ENCODE measurements at regions not wholly inside any gene's neighbourhood (a gene's known extent, or its start where the extent isn't known, plus 50 kb on each side); places are given as distances from the start of the nearest gene placed in this dataset.

- Mint-ChIP-seq H3K9me3 (peaks cover 1 to 11% (median 4%) of the 10 kb centered on the region in 3 donors), H3K4me1 (no peaks in the 10 kb centered on the region), H3K36me3 (peaks cover 3% of the 10 kb centered on the region), H3K27me3 (no peaks in the 10 kb centered on the region), H3K4me3 (no peak overlapping the region), H3K27ac (no peak overlapping the region)
Measured at GRCh38 chr11:133739481-133739880, 105.8 kb downstream of the SPATA19 start.

DNA sequence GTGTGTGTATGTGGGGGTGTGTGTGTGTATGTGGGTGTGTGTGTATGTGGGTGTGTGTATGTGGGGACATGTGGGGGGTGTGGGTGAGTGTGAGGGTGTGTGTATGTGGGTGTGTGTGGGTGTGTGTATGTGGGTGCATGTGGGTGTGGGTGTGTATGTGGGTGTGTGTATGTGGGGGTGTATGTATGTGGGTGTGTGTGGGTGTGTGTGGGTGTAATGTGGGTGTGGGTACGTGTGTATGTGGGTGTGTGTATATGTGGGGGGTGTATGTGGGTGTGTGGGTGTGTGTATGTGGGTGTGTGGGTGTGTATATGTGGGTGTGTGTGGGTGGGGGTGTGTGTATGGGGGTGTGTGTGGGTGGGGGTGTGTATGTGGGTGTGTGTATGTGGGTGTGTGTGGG lies 106.7 kb downstream of the SPATA19 start:
- no peaks in the 10 kb centered on the region for H3K4me1 Mint-ChIP-seq
- peaks cover 3% of the 10 kb centered on the region for H3K36me3 Mint-ChIP-seq
- H3K27ac Mint-ChIP-seq: no peak overlapping the region
- H3K4me3 Mint-ChIP-seq: no peak overlapping the region
- H3K9me3 Mint-ChIP-seq: peaks cover 1 to 11% (median 4%) of the 10 kb centered on the region in 3 donors
- no peaks in the 10 kb centered on the region for H3K27me3 Mint-ChIP-seq

DNA sequence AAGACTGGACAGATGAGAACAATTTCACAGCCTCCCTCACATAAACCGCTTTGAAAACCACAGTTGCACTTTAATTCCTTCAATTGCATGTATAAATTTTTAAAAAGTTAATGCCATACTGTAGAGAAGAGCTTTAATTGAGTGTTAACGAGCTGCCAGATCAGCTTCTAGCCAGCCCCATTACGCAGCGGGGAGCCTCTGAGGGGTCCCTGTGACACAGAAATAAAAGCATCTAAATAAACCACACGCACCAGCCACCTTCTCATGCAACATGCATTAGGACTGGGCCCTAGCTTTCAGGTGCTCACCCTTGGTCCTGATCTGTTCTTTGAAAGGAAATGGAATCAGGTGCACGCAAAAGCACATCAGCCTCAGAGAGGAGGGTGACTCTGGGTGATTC lies 111.7 kb downstream of the SPATA19 start:
- Mint-ChIP-seq H3K4me3 (no peak overlapping the region), H3K36me3 (peaks cover 3% of the 10 kb centered on the region), H3K27ac (no peak overlapping the region), H3K27me3 (peaks cover 2% of the 10 kb centered on the region), H3K9me3 (peaks cover 0 to 7% (median 0%) of the 10 kb centered on the region in 3 donors), H3K4me1 (no peaks in the 10 kb centered on the region)

- Mint-ChIP-seq H3K27me3 (peaks cover 2% of the 10 kb centered on the region), H3K36me3 (peaks cover 3% of the 10 kb centered on the region), H3K27ac (no peak overlapping the region), H3K4me3 (no peak overlapping the region), H3K4me1 (no peaks in the 10 kb centered on the region), H3K9me3 (peaks cover 0 to 7% (median 0%) of the 10 kb centered on the region in 3 donors)
Measured at GRCh38 chr11:133732109-133732674, 113.1 kb downstream of the SPATA19 start.

DNA sequence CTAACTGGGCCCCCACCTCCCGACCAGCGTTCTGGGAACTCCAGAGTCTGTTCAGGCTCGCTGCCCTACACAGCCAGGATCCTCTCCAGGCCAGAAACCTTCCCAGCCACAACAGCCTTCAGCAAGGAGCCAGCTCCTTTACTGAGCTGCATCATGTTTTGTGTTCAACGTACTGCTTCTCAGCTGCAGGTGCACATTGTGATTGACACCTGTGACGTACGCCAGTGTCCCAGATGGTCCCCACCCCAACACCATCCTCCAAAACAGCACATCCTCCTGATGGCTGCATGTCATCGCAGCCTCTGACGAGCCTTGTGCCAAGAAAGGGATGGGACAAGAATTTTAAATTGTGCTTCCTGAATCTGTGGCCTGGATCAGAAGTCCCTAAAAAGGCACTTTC lies 117.5 kb downstream of the SPATA19 start:
- Mint-ChIP-seq H3K4me1 (no peaks in the 10 kb centered on the region), H3K4me3 (no peak overlapping the region)

GRCh38 chr11:133726542-133726941 lies 118.8 kb downstream of the SPATA19 start:
- H3K27ac Mint-ChIP-seq: no peak overlapping the region
- no peaks in the 10 kb centered on the region for H3K4me1 Mint-ChIP-seq
- no peaks in the 10 kb centered on the region for H3K27me3 Mint-ChIP-seq
- no peak overlapping the region for H3K4me3 Mint-ChIP-seq
- no peaks in the 10 kb centered on the region for H3K36me3 Mint-ChIP-seq
- peaks cover 0 to 4% (median 4%) of the 10 kb centered on the region in 3 donors for H3K9me3 Mint-ChIP-seq

More for the DNA sequence above, 117.5 kb downstream of the SPATA19 start:
- peaks cover 0 to 4% (median 4%) of the 10 kb centered on the region in 3 donors for H3K9me3 Mint-ChIP-seq
- H3K36me3 Mint-ChIP-seq: no peaks in the 10 kb centered on the region
- no peaks in the 10 kb centered on the region for H3K27me3 Mint-ChIP-seq
- no peak overlapping the region for H3K27ac Mint-ChIP-seq

- H3K27me3 Mint-ChIP-seq: peaks cover under 1% of the 10 kb centered on the region
- H3K36me3 Mint-ChIP-seq: no peaks in the 10 kb centered on the region
- H3K4me3 Mint-ChIP-seq: no peak overlapping the region
- H3K27ac Mint-ChIP-seq: no peak overlapping the region
- peaks cover 0 to 4% (median 4%) of the 10 kb centered on the region in 3 donors for H3K9me3 Mint-ChIP-seq
- no peaks in the 10 kb centered on the region for H3K4me1 Mint-ChIP-seq
Measured at GRCh38 chr11:133724116-133724515, 121.2 kb downstream of the SPATA19 start.

GRCh38 chr11:133723056-133723455 lies 122.3 kb downstream of the SPATA19 start:
- Mint-ChIP-seq H3K4me3 (no peak overlapping the region), H3K27me3 (peaks cover 5% of the 10 kb centered on the region), H3K27ac (no peak overlapping the region), H3K36me3 (no peaks in the 10 kb centered on the region), H3K4me1 (no peaks in the 10 kb centered on the region), H3K9me3 (peaks cover 0 to 4% (median 4%) of the 10 kb centered on the region in 3 donors)

DNA sequence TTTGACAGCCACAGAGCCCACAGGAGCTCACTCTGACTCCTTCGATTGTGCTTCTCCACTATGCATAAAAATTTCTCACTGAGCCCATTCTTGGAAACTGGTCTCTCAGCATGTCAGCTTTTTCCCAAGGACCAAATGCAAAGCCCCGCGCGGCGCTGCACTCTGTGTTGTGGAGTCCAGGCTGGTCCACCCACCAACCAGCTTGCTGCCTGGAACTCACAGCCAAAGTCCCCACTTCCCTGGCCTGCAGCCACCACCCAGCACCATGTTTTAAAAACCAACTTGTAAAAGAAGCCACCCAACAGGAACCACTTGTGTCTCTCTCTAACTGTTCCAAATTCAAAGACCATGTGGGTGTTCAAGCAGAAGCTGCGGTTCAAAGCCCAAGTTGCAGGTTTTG lies 124.4 kb downstream of the SPATA19 start:
- no peak overlapping the region for H3K27ac Mint-ChIP-seq
- H3K9me3 Mint-ChIP-seq: peaks cover 0 to 4% (median 4%) of the 10 kb centered on the region in 3 donors
- H3K4me1 Mint-ChIP-seq: no peaks in the 10 kb centered on the region
- H3K27me3 Mint-ChIP-seq: peaks cover 9% of the 10 kb centered on the region
- H3K4me3 Mint-ChIP-seq: no peak overlapping the region
- no peaks in the 10 kb centered on the region for H3K36me3 Mint-ChIP-seq

GRCh38 chr11:133719532-133720235 lies 125.6 kb downstream of the SPATA19 start:
- Mint-ChIP-seq H3K36me3 (no peaks in the 10 kb centered on the region), H3K4me3 (no peak overlapping the region), H3K27me3 (peaks cover 11% of the 10 kb centered on the region), H3K27ac (no peak overlapping the region), H3K9me3 (peaks cover 0 to 1% (median 0%) of the 10 kb centered on the region in 3 donors), H3K4me1 (no peaks in the 10 kb centered on the region)

- Mint-ChIP-seq H3K4me1 (no peaks in the 10 kb centered on the region), H3K27me3 (peaks cover 15% of the 10 kb centered on the region), H3K36me3 (no peaks in the 10 kb centered on the region), H3K27ac (no peak overlapping the region), H3K9me3 (no peaks in the 10 kb centered on the region), H3K4me3 (no peak overlapping the region)
Measured at GRCh38 chr11:133718831-133719230, 126.5 kb downstream of the SPATA19 start.

DNA sequence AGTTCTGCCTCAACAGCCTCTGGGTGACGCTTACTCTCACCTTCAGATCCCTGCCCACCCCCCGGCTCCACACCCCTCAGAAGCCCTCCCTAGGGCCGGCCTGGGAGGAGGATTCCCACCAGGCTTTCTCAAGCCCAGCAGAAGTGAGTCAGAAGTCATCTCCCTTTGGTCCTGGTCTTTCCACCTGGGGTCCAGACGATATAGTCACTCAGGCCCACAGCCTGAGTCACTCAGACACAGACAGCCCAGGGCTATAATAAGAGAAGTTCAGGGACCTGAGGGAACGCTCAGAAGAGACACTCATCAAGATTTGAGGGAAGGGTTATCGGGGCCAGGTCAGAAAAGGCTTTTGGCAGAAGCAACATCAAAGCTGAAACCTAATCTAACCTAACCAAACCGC lies 127.1 kb downstream of the SPATA19 start:
- peaks cover 15% of the 10 kb centered on the region for H3K27me3 Mint-ChIP-seq
- no peaks in the 10 kb centered on the region for H3K9me3 Mint-ChIP-seq
- H3K4me1 Mint-ChIP-seq: no peaks in the 10 kb centered on the region
- H3K27ac Mint-ChIP-seq: no peak overlapping the region
- H3K4me3 Mint-ChIP-seq: no peak overlapping the region
- no peaks in the 10 kb centered on the region for H3K36me3 Mint-ChIP-seq

- peaks cover 0 to 3% (median 0%) of the 10 kb centered on the region in 3 donors for H3K9me3 Mint-ChIP-seq
- H3K36me3 Mint-ChIP-seq: no peaks in the 10 kb centered on the region
- no peaks in the 10 kb centered on the region for H3K4me1 Mint-ChIP-seq
- peaks cover 15% of the 10 kb centered on the region for H3K27me3 Mint-ChIP-seq
- H3K27ac Mint-ChIP-seq: no peak overlapping the region
- no peak overlapping the region for H3K4me3 Mint-ChIP-seq
Measured at GRCh38 chr11:133716602-133717001, 128.7 kb downstream of the SPATA19 start.

DNA sequence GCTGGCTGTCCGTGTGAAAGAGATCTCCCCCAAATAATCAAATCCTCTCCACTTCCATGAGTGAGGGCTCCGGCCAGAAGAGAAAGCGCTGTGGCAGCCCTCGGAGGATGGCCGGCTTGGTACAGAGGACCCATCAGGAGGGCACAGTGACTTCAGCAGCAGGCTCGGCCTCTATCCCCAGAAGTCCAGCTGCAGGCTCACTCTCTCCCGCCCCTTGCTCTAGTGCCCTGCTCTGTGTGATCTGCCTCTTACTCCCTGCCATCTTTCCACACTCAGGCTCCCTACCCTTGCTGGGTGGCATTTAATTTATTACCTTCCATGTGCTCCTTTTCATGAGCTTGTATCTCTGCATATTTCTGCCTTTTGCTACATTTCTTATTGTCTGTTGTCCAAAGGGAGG lies 129.7 kb downstream of the SPATA19 start:
- no peaks in the 10 kb centered on the region for H3K4me1 Mint-ChIP-seq
- H3K36me3 Mint-ChIP-seq: no peaks in the 10 kb centered on the region
- H3K27ac Mint-ChIP-seq: no peak overlapping the region
- H3K27me3 Mint-ChIP-seq: peaks cover 15% of the 10 kb centered on the region
- H3K9me3 Mint-ChIP-seq: peaks cover 0 to 3% (median 0%) of the 10 kb centered on the region in 3 donors
- no peak overlapping the region for H3K4me3 Mint-ChIP-seq

- Mint-ChIP-seq H3K27ac (no peak overlapping the region), H3K36me3 (no peaks in the 10 kb centered on the region), H3K9me3 (peaks cover 0 to 3% (median 0%) of the 10 kb centered on the region in 3 donors), H3K4me3 (no peak overlapping the region), H3K27me3 (peaks cover 15% of the 10 kb centered on the region), H3K4me1 (no peaks in the 10 kb centered on the region)
Measured at GRCh38 chr11:133714471-133715375, 130.6 kb downstream of the SPATA19 start.

Data from IgD-negative memory B cell (primary cell).